HG02763 (cell line): ENCODE measurements at regions not wholly inside any gene's neighbourhood (a gene's known extent, or its start where the extent isn't known, plus 50 kb on each side); places are given as distances from the start of the nearest gene placed in this dataset.
"Not testable (repeated sequence)": the region's sequence is repeated elsewhere in the genome, so short reads cannot be mapped to it uniquely, and the experiment has no call there.

Experiments used
- ATAC-seq: cut with Tn5 transposase; IDR thresholded peaks from one replicate; pipeline ENCODE4 v1.9.1; 2021; ENCODE audit warnings: mild to moderate bottlenecking, moderate library complexity; ENCODE audit not compliant: unreplicated experiment

DNA sequence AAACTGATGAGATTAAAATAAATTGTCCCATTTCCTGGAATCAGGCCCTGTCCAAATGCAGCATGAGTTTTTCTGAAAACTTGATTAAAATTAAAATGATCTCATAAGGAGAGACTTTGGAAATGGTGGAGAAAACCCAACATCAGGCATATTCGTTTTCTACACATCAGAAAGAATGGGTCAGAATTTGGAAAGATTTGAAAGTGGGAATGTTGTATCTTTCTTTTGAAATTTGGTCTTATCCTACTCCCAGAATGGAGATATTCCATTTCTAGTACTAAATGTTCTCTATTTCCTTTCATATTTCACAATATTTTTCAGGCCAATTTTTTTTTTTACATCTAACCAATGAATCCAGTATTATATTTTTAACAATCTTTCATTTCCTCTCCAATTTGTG, 223.9 kb upstream of the RXFP2 start:
- no peak for ATAC-seq

DNA sequence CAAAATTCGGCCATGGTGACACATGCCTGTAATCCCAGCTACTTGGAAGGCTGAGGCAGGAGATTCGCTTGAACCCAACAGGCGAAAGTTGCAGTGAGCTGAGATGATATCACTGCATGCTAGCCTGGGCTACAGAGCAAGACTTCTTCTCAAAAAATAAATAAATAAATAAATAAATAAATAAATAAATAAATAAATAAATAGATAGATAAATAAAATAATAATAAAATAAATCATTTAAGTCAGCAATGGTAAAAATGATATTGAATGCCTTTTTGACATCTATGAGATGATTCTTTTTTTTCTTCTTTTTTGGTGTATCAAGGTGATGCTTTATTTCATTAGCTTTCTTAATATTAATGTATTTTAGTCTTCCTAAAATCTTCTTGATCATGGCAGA, 221.7 kb upstream of the RXFP2 start:
- no peak for ATAC-seq

DNA sequence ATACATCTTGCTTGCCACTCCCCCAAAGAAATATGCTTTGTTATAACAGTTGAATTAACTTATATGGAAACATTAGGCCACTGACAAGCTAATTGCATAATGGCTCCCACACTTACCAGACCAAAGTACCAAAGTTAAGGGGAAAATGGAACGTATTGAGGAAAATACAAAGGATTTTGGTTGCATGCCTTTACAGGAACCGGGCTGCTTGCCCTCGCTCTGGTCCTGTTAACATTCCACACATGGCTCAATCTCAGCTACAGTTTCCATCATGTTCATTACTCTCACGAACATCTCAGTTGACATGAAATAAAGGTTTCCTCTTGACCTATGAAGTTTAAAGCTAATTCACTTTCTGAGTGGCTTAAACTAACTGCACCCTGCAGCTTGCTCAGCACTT, 220.7 kb upstream of the RXFP2 start:
- ATAC-seq = no peak

DNA sequence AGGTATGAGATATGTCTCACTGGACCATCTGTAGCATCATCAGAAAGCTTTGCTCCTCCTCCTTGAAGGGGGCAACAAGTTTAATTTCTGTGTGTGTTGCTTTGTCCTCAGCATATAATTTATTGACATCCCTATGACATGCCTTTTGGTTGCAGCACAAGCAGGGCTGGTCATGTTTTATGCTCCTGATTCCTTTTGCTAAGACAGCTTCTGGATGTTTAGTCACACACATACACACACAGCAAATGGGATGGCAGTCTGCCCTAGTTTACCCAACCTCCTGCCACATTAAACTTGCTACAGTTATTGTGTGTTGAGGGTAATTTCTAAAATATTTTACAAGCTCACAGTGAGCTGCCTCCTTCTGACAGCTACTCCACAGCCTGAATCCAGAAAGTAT, 217.9 kb upstream of the RXFP2 start:
- no peak for ATAC-seq

DNA sequence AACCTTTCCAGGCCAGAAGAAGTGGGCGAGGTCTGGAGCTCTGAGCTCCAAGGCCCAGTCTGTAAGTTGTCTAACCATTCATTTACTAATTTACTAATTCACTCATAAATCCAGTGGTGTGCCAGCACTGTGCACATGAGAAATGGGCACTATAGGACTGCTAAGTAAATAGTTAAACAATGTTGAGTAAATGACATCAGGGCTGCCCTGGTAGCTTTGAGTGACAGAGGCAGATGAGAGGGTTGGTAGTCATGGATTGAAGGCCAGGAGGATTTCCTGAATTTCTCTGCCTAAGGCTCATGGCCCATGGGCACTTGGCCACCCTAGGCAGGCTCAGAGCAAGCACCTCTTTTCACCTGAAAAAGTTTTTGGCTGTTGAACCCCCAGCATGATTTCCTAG, 216.9 kb upstream of the RXFP2 start:
- no peak for ATAC-seq

DNA sequence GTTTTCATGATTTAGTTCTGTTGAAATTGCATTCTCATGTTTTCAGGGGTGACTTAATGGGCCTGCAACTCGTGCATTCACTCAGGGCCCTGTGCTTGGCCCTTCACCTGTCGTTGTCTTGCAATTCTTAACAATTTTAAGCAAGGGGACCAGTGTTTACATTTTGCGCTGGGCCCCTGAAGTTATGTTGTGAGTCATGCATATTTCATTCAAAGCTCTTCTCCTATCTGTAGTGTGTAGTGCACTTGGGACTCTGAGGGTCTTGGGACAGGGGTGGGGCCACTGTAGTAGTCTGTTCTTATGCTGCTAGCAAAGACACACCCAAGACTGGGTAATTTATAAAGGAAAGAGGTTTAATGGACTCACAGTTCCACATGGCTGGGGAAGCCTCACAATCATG, 211.2 kb upstream of the RXFP2 start:
- no peak for ATAC-seq

DNA sequence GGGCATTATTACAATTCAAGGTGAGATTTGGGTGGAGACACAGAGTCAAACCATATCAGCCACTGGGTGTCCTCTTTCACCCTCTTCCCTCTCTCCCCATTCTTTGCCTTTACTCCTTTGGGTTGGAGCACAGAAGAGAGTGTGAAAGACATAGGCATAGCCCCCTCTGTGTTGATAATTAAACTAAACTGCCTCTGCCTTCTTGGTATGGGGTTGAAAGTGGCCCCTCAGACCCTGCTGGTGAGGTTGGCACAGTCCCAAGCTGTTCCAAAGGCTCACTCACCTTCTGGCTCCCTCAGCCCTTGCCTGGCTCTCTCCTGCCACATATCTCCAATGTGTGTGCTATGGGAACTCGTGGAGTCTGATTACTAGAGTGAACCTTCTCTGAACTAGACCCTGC, 210.6 kb upstream of the RXFP2 start:
- ATAC-seq = no peak

DNA sequence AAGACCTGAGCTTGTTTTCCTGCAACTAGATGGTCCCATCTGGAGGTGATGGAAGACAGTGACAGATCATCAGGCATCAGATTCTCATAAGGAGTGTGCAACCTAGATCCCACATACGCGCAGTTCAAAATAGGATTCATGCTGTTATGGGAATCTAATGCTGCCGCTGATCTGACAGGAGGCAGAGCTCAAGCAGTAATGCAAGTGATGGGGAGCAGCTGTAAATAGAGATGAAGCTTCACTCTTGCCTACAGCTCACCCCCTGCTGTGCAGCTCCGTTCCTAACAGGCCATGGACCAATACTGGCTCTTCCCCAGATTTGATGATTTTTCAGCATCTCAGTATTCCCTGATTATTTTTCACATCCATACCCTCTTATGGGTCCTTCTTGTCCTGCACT, 208.4 kb upstream of the RXFP2 start:
- ATAC-seq = no peak

DNA sequence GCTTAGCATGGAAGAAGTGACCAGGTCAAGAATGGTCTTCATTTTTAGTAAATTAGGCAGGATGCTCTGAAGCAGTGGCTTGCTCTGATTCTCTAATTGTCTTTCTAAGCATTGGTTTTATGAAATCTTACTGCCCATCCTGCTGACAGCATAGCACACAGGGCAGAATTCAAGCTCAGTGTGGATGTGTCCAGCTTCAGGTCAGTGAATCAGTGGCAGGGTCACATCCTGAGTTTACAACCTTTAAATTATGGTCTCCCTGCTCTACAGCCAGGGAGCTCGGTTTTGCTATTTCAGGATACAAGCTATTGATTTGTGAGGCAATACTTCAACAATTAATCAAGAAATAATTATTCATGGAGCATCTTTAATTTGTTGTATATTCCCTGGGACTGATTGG, 202.3 kb upstream of the RXFP2 start:
- no peak for ATAC-seq

DNA sequence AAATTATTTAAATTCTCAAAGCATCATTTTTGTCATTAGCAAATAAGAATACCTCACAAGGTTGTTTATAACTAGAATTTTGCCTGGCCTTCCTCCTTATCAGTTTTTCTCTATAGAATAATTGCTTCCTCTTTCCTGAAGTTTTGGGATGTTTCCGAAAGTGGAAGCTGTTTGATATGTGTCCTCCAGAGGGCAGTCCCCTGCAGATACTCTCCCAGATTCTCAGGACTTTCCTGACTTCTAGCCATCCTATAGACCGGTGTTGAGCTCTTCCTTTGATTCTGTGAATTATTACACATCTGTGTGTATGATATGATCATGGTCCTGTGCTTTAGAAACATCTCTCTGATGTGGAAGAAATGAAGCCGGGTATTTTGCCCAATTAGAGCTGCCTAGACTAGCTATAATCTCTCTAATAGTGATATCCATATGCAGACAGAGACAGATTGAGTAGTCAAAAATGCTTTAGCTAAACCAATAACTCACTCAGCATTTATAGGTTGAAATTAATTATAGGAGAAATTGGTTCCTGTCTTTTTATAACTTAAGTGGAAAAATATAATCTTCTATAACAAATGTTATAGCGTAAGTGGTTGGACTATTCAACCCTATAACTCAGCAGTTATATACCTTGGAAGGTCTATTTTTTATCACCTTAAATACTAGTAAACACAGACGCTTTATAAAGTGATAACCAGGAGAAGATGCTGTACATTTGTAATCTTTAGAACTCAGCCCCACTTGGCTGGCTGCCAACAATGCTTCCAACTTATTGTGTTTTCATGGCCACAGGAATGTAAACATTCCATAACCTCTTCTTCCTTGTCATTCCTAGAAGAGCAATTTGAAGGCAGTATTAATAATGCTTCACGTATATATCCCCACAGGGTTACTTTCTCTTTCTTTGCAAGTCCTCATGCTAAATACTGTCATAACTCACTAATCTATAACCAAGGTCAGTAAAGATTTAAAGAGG, 201.0 kb upstream of the RXFP2 start:
- ATAC-seq = no peak

DNA sequence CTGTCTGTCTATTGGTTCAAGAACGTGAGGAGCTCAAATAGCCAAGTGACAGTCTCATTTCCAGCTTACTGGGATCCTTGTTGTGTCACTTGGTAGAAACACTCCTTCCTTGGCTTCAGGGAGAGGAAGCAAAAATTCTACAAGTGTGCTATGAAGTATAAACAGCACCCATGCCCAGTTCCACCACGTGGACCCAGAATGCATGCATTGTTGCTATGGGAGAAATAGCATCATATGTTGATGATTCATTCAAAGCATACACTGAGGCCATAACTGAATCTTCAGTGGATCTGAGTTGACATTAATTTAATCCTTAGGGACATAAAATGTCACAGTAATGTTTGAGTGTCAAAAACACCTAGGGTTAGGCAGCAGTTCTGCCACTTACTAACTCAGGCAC, 199.0 kb upstream of the RXFP2 start:
- ATAC-seq = no peak

DNA sequence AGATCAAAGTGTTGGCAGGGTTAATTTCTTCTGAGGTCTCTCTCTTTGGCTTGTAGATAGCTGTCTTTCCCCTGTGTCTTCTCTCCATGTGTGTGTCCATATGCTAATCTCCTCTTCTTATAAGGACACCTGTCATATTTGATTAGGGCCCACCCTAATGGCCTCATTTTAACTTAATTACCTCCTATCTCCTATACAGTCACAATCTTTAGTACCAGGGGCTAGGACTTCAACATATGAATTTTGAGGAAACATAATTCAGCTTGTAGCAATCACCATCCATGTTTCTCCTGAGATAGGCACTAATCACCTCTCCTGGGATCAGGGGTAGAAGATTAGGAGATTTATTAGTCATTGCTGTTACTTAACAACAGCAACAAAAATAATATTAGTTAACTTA, 196.1 kb upstream of the RXFP2 start:
- no peak for ATAC-seq

DNA sequence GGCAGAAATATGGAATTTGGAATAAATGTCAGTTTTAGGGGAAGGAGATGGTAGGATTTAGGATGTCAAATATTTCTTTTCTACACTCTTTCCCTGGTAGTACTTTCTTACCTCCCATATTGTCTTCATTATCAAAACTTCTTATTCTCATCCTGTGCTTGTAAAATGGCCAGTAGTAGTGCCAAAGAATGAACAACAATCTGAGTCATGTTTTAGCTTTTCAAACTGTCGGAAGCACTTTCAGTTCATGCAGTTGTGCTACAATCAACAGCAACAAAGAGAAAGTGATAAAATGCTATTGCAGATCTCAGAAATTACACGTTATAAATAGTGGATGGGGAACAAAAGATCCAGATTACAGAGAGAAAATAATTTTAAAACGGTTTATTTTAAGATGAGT, 193.7 kb upstream of the RXFP2 start:
- ATAC-seq = no peak

DNA sequence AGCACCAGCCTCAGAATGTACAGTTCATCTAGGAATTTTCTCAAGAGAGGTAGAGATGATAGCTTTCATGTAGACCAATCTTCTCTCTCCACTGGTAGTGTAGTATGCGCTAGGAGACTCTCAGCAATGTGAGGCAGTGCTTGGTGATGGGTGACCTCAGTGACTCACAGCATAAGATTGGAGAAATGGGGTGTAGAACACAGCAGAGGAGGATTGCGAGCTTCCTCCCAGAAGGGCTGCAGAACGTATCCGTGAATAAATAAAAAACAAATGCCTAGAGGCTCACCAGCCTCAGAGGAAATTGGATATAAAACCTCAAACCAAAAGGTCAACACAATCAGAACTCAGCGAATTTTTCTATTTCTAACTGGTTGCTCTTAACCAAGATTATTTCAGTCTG, 182.9 kb upstream of the RXFP2 start:
- no peak for ATAC-seq

DNA sequence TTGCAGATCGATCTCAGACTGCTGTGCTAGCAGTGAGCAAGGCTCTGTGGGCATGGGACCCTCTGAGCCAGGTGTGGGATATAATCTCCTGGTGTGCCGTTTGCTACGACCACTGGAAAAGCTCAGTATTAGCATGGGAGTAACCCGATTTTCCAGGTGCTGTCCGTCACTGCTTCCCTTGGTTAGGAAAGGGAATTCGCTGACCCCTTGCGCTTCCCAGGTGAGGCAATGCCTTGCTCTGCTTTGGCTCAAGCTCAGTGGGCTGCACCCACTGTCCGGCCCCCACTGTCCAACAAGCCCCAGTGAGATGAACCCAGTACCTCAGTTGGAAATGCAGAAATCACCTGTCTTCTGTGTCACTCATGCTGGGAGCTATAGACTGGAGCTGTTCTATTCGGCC, 155.1 kb upstream of the RXFP2 start:
- not testable (repeated sequence) for ATAC-seq

DNA sequence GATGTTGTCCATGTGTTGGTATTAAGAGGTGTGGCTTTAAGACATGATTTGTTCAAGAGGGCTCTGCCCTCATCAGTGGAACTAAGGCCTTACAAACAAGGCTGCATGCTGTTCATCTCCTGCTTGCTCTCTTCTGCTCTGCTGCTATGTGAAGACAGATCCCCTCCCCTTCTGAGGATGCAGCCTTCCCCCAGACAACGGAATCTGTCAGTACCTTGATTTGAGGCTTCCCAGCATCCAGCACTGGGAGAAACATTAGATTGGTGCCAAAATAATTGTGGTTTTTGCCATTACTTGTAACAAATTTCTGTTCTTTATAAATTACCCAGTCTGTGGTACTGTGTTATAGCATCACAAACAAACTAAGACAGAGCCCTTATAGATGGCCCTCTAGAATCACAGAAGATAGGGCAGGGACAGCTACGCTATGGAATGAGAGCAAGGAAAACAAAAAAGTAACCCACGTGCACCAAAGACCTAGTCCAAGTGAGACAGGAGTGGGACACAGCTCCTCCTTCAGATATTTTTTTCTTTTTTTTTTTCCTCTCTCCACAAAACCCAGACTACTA, 151.5 kb upstream of the RXFP2 start:
- no peak for ATAC-seq

DNA sequence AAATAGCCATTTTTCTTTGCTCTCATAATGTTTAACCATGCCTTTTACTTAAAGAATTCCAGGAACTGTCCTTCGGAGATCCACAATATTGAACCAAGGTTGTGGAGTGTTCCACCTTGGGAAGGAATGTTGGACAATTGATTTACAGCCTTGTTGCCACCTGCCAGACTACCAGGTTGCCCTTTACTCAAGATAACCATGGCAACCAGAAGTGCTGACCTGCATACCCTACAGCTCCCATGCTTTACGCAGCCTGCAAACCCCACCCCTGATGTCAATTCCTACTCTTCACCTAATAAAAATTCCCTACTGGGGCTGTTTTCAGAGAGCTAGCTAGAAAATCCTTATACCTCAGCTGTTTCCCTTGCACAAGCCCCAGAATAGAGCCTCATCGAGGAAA, 151.0 kb upstream of the RXFP2 start:
- ATAC-seq = no peak

DNA sequence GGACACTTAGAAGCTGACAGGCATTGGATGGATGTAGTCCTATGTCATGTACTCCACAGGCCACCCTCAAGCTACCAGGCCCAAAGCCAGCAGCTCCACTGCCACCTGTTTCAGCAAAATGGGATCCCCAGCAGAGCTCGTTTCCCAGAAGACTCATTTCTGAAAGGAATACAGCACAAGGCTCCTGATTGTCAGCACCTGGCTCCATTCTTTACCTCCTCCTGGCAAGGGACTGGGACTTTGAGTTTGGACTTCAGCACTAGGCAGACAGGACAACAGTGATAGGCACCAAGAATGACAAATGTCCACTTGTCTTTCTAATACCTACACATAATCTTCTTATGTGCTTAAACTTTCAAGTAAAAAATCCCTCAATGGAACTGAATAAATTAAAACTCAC, 150.4 kb upstream of the RXFP2 start:
- ATAC-seq = no peak

DNA sequence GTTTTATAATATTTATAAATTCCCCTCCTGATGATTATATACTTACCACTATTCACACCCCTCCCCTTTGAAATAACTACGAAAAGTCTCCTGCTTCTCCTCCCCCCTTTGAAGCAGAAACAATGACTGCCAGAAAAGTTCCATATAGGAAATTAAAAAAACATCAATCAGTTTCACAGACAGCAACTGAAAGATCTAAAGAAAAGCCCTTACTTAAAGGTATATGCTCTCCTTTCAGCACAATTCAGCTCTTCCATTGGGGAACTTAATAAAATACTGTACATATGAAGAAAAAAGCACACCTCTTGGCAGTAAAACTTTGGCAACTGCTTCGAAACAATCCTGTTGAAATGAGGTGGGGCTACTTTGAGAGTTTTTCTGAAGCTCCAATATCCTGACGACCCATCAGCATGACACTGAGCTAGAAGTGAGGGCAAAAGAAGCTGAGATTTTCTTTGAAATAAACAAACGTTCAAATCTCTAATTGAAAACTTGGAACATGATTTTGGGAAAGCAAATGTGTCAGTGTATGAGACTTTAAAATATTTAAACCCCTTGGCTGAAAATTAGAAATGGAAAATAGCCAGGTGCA, 147.6 kb upstream of the RXFP2 start:
- no peak for ATAC-seq

DNA sequence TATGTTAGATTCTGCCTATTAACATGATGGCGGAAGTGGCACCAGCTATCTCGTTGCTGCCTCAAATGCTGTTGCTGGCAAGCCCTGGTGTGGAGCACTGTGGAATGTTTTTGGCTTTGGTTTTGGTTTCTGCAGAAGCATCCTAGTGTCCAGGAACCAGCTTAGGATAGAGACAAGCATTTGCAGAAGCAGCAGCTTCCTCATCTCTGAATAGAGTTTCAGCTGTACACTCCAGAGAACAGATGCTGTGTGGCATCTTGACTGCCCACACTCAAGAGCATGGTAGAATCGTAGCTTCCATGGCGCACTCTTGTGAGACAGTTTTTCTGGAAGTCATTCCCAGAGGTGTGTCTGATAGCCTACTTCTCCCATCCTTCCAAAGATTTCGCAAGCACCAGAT, 145.3 kb upstream of the RXFP2 start:
- ATAC-seq = no peak

DNA sequence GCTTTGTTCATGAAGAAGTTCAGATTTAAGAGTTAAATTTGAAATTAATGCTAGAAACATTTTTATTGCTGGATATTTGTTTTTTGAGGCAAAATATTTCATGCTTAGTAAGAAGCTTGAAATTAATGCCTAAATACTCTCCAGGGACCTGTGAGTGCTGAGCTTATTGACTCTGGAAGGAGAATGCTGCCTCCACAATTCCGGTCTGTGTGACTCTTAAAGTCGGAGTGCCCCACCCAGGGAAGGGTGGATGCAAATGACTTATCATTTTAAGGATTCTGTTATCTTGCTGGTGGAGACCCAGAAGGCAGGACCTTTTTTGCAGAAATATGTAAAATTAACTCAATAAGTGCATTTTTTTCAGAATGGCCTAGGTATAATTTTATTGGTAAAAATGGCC, 143.8 kb upstream of the RXFP2 start:
- ATAC-seq = no peak

DNA sequence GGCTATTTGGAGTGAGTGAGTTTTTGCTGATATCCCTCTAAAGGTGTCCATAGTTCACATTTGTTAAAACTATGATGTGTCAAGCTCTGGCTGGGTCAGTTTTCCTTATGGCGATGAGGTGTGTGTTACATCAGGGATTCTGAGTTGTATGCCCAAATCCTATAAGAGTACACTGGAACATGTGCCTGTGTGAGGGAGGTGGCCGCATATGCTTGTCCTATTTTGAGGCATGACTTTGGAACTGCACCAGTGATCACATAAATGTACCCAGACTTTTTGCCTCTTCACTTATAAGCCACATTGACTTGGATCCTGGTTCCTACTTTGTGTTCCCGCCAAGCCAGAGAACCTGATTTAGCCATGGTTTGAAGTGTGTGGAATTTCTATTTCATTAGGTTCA, 140.3 kb upstream of the RXFP2 start:
- ATAC-seq = no peak
